ENCODE measurements at regions not wholly inside any gene's neighbourhood (a gene's known extent, or its start where the extent isn't known, plus 50 kb on each side); places are given as distances from the start of the nearest gene placed in this dataset.

GRCh38 chr1:38534473-38534823, 325.1 kb downstream of the RRAGC start:
- Histone ChIP-seq H3K79me2 (ENCODE audit: insufficient read depth, low read depth, low read length) (no peaks in the 10 kb centered on the region), H3K4me1 (ENCODE audit: insufficient read depth, low read length, poor library complexity, severe bottlenecking) (no peaks in the 10 kb centered on the region), H3K27ac (ENCODE audit: low read depth, low read length, poor library complexity, severe bottlenecking) (no peak overlapping the region), H2AFZ (ENCODE audit: low read length) (no peak overlapping the region), H3K4me2 (ENCODE audit: low read length) (no peak overlapping the region), H3K9me3 (ENCODE audit: low read length) (no peaks in the 10 kb centered on the region), H4K20me1 (ENCODE audit: insufficient read depth, low read length) (no peaks in the 10 kb centered on the region), H3K4me3 (ENCODE audit: low read depth, low read length, poor library complexity, severe bottlenecking) (no peak overlapping the region), H3K9me2 (ENCODE audit: insufficient read depth, low read length) (no peaks in the 10 kb centered on the region), H3K36me3 (ENCODE audit: insufficient read depth, low read length) (no peaks in the 10 kb centered on the region)
- CTCF ChIA-PET (ENCODE audit: unreplicated experiment) = no interaction called here
- no peak for TF ChIP-seq EZH2phosphoT487 (IDR thresholded peaks at IDR 0.05; ENCODE audit: borderline replicate concordance, low read depth, low read length)
- TF ChIP-seq CTCF (conservative IDR thresholded peaks at IDR 0.05; ENCODE audit: low read length) = no peak
- intact Hi-C loops (cut with micrococcal nuclease; ENCODE audit: unreplicated experiment) = no loop called here
- DNase-seq (ENCODE audit: low spot score) = no peak
- no TSS peak for BruUV-seq (replicated peaks)
- POLR2A ChIA-PET = no interaction called here

GRCh38 chr1:38533772-38534472, 325.6 kb downstream of the RRAGC start:
- ChIA-PET POLR2A (no interaction called here), CTCF (ENCODE audit: unreplicated experiment) (no interaction called here)
- Histone ChIP-seq H3K27ac (ENCODE audit: low read depth, low read length, poor library complexity, severe bottlenecking) (no peak overlapping the region), H3K4me3 (ENCODE audit: low read depth, low read length, poor library complexity, severe bottlenecking) (no peak overlapping the region), H3K9me3 (ENCODE audit: low read length) (no peaks in the 10 kb centered on the region), H2AFZ (ENCODE audit: low read length) (no peak overlapping the region), H3K79me2 (ENCODE audit: insufficient read depth, low read depth, low read length) (no peaks in the 10 kb centered on the region), H3K9me2 (ENCODE audit: insufficient read depth, low read length) (no peaks in the 10 kb centered on the region), H3K4me2 (ENCODE audit: low read length) (no peak overlapping the region), H4K20me1 (ENCODE audit: insufficient read depth, low read length) (no peaks in the 10 kb centered on the region), H3K4me1 (ENCODE audit: insufficient read depth, low read length, poor library complexity, severe bottlenecking) (no peaks in the 10 kb centered on the region), H3K36me3 (ENCODE audit: insufficient read depth, low read length) (no peaks in the 10 kb centered on the region)
- BruUV-seq (replicated peaks) = no TSS peak
- DNase-seq (ENCODE audit: low spot score) = no peak
- TF ChIP-seq EZH2phosphoT487 (IDR thresholded peaks at IDR 0.05; ENCODE audit: borderline replicate concordance, low read depth, low read length) = no peak
- no peak for TF ChIP-seq CTCF (conservative IDR thresholded peaks at IDR 0.05; ENCODE audit: low read length)
- intact Hi-C loops (cut with micrococcal nuclease; ENCODE audit: unreplicated experiment) = no loop called here

GRCh38 chr1:38530957-38531356, 328.6 kb downstream of the RRAGC start:
- Histone ChIP-seq H3K9me3 (ENCODE audit: low read length) (no peaks in the 10 kb centered on the region), H3K4me2 (ENCODE audit: low read length) (no peak overlapping the region), H3K4me1 (ENCODE audit: insufficient read depth, low read length, poor library complexity, severe bottlenecking) (no peaks in the 10 kb centered on the region), H3K27ac (ENCODE audit: low read depth, low read length, poor library complexity, severe bottlenecking) (no peak overlapping the region), H3K9me2 (ENCODE audit: insufficient read depth, low read length) (no peaks in the 10 kb centered on the region), H2AFZ (ENCODE audit: low read length) (no peak overlapping the region), H3K36me3 (ENCODE audit: insufficient read depth, low read length) (no peaks in the 10 kb centered on the region), H3K79me2 (ENCODE audit: insufficient read depth, low read depth, low read length) (no peaks in the 10 kb centered on the region), H4K20me1 (ENCODE audit: insufficient read depth, low read length) (no peaks in the 10 kb centered on the region), H3K4me3 (ENCODE audit: low read depth, low read length, poor library complexity, severe bottlenecking) (no peak overlapping the region)
- no peak for DNase-seq (ENCODE audit: low spot score)
- ChIA-PET CTCF (ENCODE audit: unreplicated experiment) (no interaction called here), POLR2A (no interaction called here)
- intact Hi-C loops (cut with micrococcal nuclease; ENCODE audit: unreplicated experiment) = no loop called here
- TF ChIP-seq CTCF (conservative IDR thresholded peaks at IDR 0.05; ENCODE audit: low read length) (no peak), EZH2phosphoT487 (IDR thresholded peaks at IDR 0.05; ENCODE audit: borderline replicate concordance, low read depth, low read length) (no peak)
- BruUV-seq (replicated peaks) = no TSS peak
